ENCODE measurements at regions not wholly inside any gene's neighbourhood (a gene's known extent, or its start where the extent isn't known, plus 50 kb on each side); places are given as distances from the start of the nearest gene placed in this dataset.

DNA sequence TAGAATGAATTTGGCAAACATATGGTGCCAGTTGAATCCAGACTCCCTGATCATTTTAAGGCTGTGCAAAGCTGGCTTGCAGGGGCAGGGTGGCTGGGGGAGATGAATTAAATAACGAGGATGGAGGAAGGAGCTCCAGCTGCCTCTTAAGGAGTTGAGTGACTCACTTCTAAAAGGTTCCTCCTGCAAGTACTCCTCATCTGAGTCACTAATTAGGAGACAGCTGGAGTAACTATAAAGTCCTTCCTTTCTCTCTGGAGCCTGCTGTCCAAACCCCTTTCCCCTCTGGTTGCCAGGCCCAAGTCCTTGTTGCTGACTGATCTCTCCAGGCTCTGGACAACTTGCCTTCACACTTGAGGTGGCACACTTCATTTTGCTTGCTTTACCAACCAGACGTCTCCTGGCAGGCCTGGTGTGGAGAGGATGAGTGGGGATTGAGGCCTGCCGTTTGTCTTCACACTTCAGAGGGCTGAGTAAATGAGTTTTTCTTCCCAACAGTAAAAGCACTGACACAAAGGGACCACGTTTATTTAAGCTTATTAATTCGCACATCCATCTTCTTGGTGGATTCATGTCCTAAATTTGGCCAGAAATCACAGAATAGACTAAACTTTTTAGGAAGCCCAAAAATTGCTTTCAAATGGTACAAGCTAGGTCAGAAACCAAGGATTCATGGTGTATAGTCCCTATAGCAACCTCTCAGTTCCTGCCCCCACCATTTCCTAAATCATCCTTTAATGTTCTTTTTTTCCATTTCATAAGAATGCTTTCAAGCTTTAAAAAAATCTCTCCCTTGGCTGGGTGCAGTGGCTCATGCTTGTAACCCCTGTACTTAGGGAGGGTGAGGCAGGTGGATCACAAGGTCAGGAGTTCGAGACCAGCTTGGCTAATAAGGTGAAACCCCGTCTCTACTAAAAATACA, 90.5 kb upstream of the MYRIP start (continued):
- TF ChIP-seq, protein P1, sequence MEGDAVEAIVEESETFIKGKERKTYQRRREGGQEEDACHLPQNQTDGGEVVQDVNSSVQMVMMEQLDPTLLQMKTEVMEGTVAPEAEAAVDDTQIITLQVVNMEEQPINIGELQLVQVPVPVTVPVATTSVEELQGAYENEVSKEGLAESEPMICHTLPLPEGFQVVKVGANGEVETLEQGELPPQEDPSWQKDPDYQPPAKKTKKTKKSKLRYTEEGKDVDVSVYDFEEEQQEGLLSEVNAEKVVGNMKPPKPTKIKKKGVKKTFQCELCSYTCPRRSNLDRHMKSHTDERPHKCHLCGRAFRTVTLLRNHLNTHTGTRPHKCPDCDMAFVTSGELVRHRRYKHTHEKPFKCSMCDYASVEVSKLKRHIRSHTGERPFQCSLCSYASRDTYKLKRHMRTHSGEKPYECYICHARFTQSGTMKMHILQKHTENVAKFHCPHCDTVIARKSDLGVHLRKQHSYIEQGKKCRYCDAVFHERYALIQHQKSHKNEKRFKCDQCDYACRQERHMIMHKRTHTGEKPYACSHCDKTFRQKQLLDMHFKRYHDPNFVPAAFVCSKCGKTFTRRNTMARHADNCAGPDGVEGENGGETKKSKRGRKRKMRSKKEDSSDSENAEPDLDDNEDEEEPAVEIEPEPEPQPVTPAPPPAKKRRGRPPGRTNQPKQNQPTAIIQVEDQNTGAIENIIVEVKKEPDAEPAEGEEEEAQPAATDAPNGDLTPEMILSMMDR (IDR thresholded peaks at IDR 0.05 in 2 of 3, conservative IDR thresholded peaks at IDR 0.05 in 1 of 3; ENCODE audit: borderline replicate concordance in 1 of 3, insufficient read depth in 1 of 3, low read depth in 2 of 3, low read length in 2 of 3), result no peak

DNA sequence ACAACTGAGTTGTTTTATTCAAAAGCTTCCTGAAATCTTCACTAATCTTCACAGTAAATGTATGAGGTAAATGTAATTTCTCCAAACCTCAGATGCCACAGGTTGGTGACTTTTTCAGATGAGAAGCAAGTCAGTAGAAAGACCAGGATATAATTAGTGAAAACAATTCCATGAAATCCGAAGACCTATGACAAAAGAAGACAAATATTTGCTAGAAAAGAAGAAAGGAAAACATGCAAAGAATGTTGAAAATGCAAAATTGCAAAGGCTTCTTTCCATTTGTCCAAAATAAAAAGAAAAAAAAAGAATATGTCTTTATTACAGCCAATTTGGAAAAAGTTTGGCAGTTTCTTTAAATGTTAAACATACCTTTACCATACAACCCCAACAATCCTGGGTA, 88.3 kb upstream of the MYRIP start:
- H3K4me1 ChIP-seq (ENCODE audit: control insufficient read depth in 1 of 2, insufficient read depth in 2 of 2, low read length in 2 of 2), result no peaks in the 10 kb centered on the region
- no peaks in the 10 kb centered on the region for H3K9me2 ChIP-seq (ENCODE audit: insufficient read depth)
- BruUV-seq (replicated peaks), result no TSS peak
- RAD21 ChIA-PET (ENCODE audit: low non-redundant PET in 1 of 2, low total read pairs in 2 of 2, uncharacterized antibody in 2 of 2, unreplicated experiment in 2 of 2), result no interaction called here
- H4K20me1 ChIP-seq (ENCODE audit: insufficient read depth), result no peaks in the 10 kb centered on the region
- H3K27me3 ChIP-seq (ENCODE audit: insufficient read depth, low read length), result no peaks in the 10 kb centered on the region; the same call in 1 of the 2 replicates
- intact Hi-C loops (cut with micrococcal nuclease), result no loop called here
- no peak overlapping the region for H3K4me2 ChIP-seq (ENCODE audit: low read length)
- H3K79me2 ChIP-seq (ENCODE audit: insufficient read depth, low read length), result no peaks in the 10 kb centered on the region
- H3K9me3 ChIP-seq (ENCODE audit: control insufficient read depth in 1 of 2, insufficient read depth in 1 of 2, low read depth in 1 of 2, low read length in 2 of 2), result no peaks in the 10 kb centered on the region
- H3K4me3 ChIP-seq (replicated peaks in 1 of 2; ENCODE audit: low read depth in 1 of 2, low read length in 2 of 2), result no peak overlapping the region
- DNase-seq (ENCODE audit: low read depth, low spot score), result no peak
- H3K36me3 ChIP-seq (ENCODE audit: control insufficient read depth in 1 of 2, insufficient read depth in 2 of 2, low read length in 2 of 2), result no peaks in the 10 kb centered on the region
- H3K27ac ChIP-seq (ENCODE audit: low read depth, low read length), result no peak overlapping the region
- CTCF ChIA-PET, result no interaction called here
- no peak for TF ChIP-seq POLR2A (IDR thresholded peaks at IDR 0.05; ENCODE audit: borderline replicate concordance, extremely low read depth, insufficient read depth, insufficient read length)
- TF ChIP-seq, protein P2, sequence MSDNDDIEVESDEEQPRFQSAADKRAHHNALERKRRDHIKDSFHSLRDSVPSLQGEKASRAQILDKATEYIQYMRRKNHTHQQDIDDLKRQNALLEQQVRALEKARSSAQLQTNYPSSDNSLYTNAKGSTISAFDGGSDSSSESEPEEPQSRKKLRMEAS (IDR thresholded peaks at IDR 0.05), result no peak
- TF ChIP-seq RAD21 (IDR thresholded peaks at IDR 0.05; ENCODE audit: low read depth), result no peak
- no peak for TF ChIP-seq CBX3 (IDR thresholded peaks at IDR 0.05; ENCODE audit: low read depth)
- TF ChIP-seq YY1 (IDR thresholded peaks at IDR 0.05; ENCODE audit: extremely low read depth, insufficient replicate concordance, low read depth, low read length), result no peak
- TF ChIP-seq SRF (IDR thresholded peaks at IDR 0.05; ENCODE audit: low read depth), result no peak
- TF ChIP-seq, protein P3, sequence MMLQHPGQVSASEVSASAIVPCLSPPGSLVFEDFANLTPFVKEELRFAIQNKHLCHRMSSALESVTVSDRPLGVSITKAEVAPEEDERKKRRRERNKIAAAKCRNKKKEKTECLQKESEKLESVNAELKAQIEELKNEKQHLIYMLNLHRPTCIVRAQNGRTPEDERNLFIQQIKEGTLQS (IDR thresholded peaks at IDR 0.05), result no peak
- no peak for TF ChIP-seq ZNF274 (IDR thresholded peaks at IDR 0.05; ENCODE audit: low read depth, low read length)
- TF ChIP-seq, protein P4, sequence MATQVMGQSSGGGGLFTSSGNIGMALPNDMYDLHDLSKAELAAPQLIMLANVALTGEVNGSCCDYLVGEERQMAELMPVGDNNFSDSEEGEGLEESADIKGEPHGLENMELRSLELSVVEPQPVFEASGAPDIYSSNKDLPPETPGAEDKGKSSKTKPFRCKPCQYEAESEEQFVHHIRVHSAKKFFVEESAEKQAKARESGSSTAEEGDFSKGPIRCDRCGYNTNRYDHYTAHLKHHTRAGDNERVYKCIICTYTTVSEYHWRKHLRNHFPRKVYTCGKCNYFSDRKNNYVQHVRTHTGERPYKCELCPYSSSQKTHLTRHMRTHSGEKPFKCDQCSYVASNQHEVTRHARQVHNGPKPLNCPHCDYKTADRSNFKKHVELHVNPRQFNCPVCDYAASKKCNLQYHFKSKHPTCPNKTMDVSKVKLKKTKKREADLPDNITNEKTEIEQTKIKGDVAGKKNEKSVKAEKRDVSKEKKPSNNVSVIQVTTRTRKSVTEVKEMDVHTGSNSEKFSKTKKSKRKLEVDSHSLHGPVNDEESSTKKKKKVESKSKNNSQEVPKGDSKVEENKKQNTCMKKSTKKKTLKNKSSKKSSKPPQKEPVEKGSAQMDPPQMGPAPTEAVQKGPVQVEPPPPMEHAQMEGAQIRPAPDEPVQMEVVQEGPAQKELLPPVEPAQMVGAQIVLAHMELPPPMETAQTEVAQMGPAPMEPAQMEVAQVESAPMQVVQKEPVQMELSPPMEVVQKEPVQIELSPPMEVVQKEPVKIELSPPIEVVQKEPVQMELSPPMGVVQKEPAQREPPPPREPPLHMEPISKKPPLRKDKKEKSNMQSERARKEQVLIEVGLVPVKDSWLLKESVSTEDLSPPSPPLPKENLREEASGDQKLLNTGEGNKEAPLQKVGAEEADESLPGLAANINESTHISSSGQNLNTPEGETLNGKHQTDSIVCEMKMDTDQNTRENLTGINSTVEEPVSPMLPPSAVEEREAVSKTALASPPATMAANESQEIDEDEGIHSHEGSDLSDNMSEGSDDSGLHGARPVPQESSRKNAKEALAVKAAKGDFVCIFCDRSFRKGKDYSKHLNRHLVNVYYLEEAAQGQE (IDR thresholded peaks at IDR 0.05; ENCODE audit: low read depth), result no peak
- TF ChIP-seq EGR1 (IDR thresholded peaks at IDR 0.05; ENCODE audit: low read depth), result no peak
- TF ChIP-seq, protein P5, sequence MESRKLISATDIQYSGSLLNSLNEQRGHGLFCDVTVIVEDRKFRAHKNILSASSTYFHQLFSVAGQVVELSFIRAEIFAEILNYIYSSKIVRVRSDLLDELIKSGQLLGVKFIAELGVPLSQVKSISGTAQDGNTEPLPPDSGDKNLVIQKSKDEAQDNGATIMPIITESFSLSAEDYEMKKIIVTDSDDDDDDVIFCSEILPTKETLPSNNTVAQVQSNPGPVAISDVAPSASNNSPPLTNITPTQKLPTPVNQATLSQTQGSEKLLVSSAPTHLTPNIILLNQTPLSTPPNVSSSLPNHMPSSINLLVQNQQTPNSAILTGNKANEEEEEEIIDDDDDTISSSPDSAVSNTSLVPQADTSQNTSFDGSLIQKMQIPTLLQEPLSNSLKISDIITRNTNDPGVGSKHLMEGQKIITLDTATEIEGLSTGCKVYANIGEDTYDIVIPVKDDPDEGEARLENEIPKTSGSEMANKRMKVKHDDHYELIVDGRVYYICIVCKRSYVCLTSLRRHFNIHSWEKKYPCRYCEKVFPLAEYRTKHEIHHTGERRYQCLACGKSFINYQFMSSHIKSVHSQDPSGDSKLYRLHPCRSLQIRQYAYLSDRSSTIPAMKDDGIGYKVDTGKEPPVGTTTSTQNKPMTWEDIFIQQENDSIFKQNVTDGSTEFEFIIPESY (IDR thresholded peaks at IDR 0.05; ENCODE audit: extremely low read depth, insufficient replicate concordance, low read length), result no peak
- POLR2A ChIA-PET, result no interaction called here
- no peak overlapping the region for H2AFZ ChIP-seq (ENCODE audit: low read depth, low read length, poor library complexity, severe bottlenecking)
- no peak overlapping the region for H3K9ac ChIP-seq (ENCODE audit: low read length)
- no peak for ATAC-seq

All from HCT116 (cell line).